A673 (cell line): ENCODE measurements at regions not wholly inside any gene's neighbourhood (a gene's known extent, or its start where the extent isn't known, plus 50 kb on each side); places are given as distances from the start of the nearest gene placed in this dataset.

Source experiments
- BruUV-seq: library from RNA; stranded (reverse); fragments of 400-500 nt; replicated peaks from 2 replicates; lab custom pipeline; 2021; lab: Mats Ljungman, UMichigan
- CTCF ChIA-PET: fragments of 300-600 bp; sonication (Branson Sonifier 250); formaldehyde crosslinking; loops from one replicate; lab custom pipeline; 2022; ENCODE audit warnings: antibody characterized with exemption; lab: Charles Lee
- POLR2A ChIA-PET: fragments of 300-600 bp; sonication (Branson Sonifier 250); formaldehyde crosslinking; loops from one replicate; lab custom pipeline; 2022; ENCODE audit warnings: antibody characterized with exemption; ENCODE audit not compliant: low non-redundant PET; lab: Charles Lee
- DNase-seq: peaks from one replicate; pipeline ENCODE4 v3.0.0-alpha.2; 2015; ENCODE audit warnings: low spot score
- H3K27ac ChIP-seq: fragments of 200-600 bp; sonication (generic); 2 replicates; pipeline ENCODE4 v1.5.1; 2016; ENCODE audit warnings: mixed run types, low read depth, mild to moderate bottlenecking, mixed read lengths, antibody characterized with exemption, low read length; ENCODE audit not compliant: poor library complexity, severe bottlenecking
- H3K27me3 ChIP-seq: fragments of 200-600 bp; sonication (generic); replicated peaks from 2 replicates; pipeline ENCODE4 v1.6.1; 2017; ENCODE audit warnings: mixed run types, low read depth, mild to moderate bottlenecking, mixed read lengths, antibody characterized with exemption, low read length; ENCODE audit not compliant: insufficient read depth, poor library complexity
- H3K36me3 ChIP-seq: fragments of 200-600 bp; sonication (generic); 2 replicates; pipeline ENCODE4 v1.6.1; 2016; ENCODE audit warnings: mixed run types, mild to moderate bottlenecking, mixed read lengths, antibody characterized with exemption, low read length; ENCODE audit not compliant: insufficient read depth, poor library complexity, severe bottlenecking
- H3K4me1 ChIP-seq: fragments of 200-600 bp; sonication (generic); 2 replicates; pipeline ENCODE4 v1.6.1; 2017; ENCODE audit warnings: mixed run types, mild to moderate bottlenecking, mixed read lengths, antibody characterized with exemption, low read length; ENCODE audit not compliant: insufficient read depth, poor library complexity, severe bottlenecking
- H3K4me3 ChIP-seq: fragments of 200-600 bp; sonication (generic); 2 replicates; pipeline ENCODE4 v1.5.1; 2016; ENCODE audit warnings: low read depth, mixed run types, mild to moderate bottlenecking, mixed read lengths, low read length; ENCODE audit not compliant: poor library complexity, severe bottlenecking
- H3K9me3 ChIP-seq: fragments of 200-600 bp; sonication (generic); 2 replicates; pipeline ENCODE4 v1.6.1; 2016; ENCODE audit warnings: mixed run types, low read depth, mild to moderate bottlenecking, mixed read lengths, antibody characterized with exemption, low read length; ENCODE audit not compliant: poor library complexity, severe bottlenecking
- CTCF ChIP-seq: fragments of 300-800, 200-600 bp; sonication (generic); conservative IDR thresholded peaks from 2 replicates; pipeline ENCODE4 v1.5.1; 2017; ENCODE audit warnings: low read depth, mild to moderate bottlenecking, antibody characterized with exemption, low read length, moderate library complexity, mixed read lengths
- EZH2 ChIP-seq: fragments of 200-600 bp; sonication (generic); IDR thresholded peaks from 2 replicates; pipeline ENCODE4 v1.6.1; 2017; ENCODE audit warnings: borderline replicate concordance, low read depth, mild to moderate bottlenecking, mixed read lengths, antibody characterized with exemption, low read length; ENCODE audit not compliant: poor library complexity, severe bottlenecking
- intact Hi-C: fragments of 100-400 bp; cut with micrococcal nuclease; formaldehyde crosslinking; loops from one replicate; pipeline ENCODE4 v1.10.0; 2022; ENCODE audit not compliant: unreplicated experiment

GRCh38 chr18:10164271-10165071 is 250.7 kb downstream of the VAPA start:
- TF ChIP-seq EZH2 (no peak), CTCF (no peak)
- intact Hi-C loops, result no loop called here
- Histone ChIP-seq H3K4me1 (no peaks in the 10 kb centered on the region), H3K4me3 (no peak overlapping the region), H3K9me3 (no peaks in the 10 kb centered on the region), H3K27me3 (no peaks in the 10 kb centered on the region), H3K36me3 (no peaks in the 10 kb centered on the region), H3K27ac (no peak overlapping the region)
- DNase-seq, result no peak
- CTCF ChIA-PET, result no interaction called here
- POLR2A ChIA-PET, result no interaction called here
- no TSS peak for BruUV-seq

- CTCF ChIA-PET, result no interaction called here
- no peaks in the 10 kb centered on the region for H3K36me3 ChIP-seq
- H3K4me1 ChIP-seq, result no peaks in the 10 kb centered on the region
- DNase-seq, result no peak
- H3K9me3 ChIP-seq, result no peaks in the 10 kb centered on the region
- no peaks in the 10 kb centered on the region for H3K27me3 ChIP-seq
- no peak overlapping the region for H3K4me3 ChIP-seq
- intact Hi-C loops, result no loop called here
- no TSS peak for BruUV-seq
- H3K27ac ChIP-seq, result no peak overlapping the region
- POLR2A ChIA-PET, result no interaction called here
- TF ChIP-seq CTCF (no peak), EZH2 (no peak)
Measured at GRCh38 chr18:10166164-10166807, 252.5 kb downstream of the VAPA start.

- intact Hi-C loops, result no loop called here
- CTCF ChIA-PET, result no interaction called here
- no peak overlapping the region for H3K27ac ChIP-seq
- POLR2A ChIA-PET, result no interaction called here
- H3K9me3 ChIP-seq, result no peaks in the 10 kb centered on the region
- TF ChIP-seq EZH2, result no peak
- no peak for TF ChIP-seq CTCF
- DNase-seq, result no peak
- no TSS peak for BruUV-seq
- no peaks in the 10 kb centered on the region for H3K27me3 ChIP-seq
- no peaks in the 10 kb centered on the region for H3K4me1 ChIP-seq
- H3K36me3 ChIP-seq, result no peaks in the 10 kb centered on the region
- no peak overlapping the region for H3K4me3 ChIP-seq
Measured at GRCh38 chr18:10167759-10168158, 253.9 kb downstream of the VAPA start.
